GM19324 (cell line): ENCODE measurements at regions not wholly inside any gene's neighbourhood (a gene's known extent, or its start where the extent isn't known, plus 50 kb on each side); places are given as distances from the start of the nearest gene placed in this dataset.

ENCODE experiments used
- ATAC-seq: cut with Tn5 transposase; IDR thresholded peaks from one replicate; pipeline ENCODE4 v1.9.1; 2021; ENCODE audit warnings: mild to moderate bottlenecking, moderate library complexity; ENCODE audit not compliant: unreplicated experiment, low FRiP score

DNA sequence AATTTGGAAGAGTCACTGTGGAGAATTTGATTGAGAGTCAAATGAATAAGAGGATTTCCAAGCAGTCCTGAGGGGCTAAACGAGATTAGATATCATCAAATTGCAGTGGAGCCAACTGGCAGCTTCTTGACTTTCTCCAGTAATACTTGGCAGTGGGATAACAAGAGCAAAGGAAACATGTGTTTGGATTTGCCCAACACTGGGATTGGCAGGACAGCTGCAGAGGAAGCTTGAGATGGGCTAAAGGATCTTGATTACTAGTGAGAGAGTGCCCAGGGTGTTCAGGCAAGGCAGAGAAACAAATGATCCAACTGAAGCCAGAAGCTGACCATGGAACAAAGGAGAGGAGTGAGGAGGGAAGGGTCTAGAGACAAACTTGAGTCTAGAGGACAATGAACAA is 356.0 kb upstream of the ISL1 start:
- ATAC-seq: no peak

DNA sequence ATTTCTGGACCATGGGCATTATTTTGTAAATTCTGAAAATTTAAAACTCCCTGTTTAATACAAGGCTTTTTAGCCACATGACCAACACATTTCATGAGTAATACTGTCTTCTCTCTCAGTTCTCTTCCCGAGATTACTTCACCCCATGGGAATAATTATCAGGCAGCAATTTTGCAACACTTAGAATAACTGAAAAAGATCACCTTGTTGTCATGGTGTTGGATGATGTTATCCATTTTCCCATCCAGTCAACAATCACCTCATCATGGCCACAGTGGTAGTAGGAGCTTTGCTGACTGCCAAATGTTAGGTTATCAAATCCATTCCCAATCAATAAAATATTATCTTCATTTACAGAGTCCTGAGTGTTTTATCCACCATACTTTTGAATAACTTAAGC is 354.9 kb upstream of the ISL1 start:
- ATAC-seq: no peak

DNA sequence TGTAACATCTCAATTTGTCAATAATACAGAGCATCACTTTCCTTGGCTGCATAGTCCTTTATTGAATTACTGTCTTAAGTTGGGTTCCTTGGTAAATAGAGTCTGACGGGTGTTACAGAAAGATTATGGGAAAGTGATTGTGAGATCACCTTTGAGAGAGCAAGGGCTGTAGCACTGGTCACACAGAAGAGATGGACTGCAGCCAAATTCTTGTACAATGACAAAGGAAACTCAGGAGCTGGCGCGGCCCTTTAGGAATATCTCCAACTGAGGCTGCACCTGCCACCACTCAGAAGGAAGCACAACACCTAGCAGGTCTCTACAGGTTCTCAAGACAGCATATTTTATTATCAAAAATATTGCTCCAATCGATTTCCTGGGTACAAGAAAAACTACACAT is 350.0 kb upstream of the ISL1 start:
- ATAC-seq: no peak

DNA sequence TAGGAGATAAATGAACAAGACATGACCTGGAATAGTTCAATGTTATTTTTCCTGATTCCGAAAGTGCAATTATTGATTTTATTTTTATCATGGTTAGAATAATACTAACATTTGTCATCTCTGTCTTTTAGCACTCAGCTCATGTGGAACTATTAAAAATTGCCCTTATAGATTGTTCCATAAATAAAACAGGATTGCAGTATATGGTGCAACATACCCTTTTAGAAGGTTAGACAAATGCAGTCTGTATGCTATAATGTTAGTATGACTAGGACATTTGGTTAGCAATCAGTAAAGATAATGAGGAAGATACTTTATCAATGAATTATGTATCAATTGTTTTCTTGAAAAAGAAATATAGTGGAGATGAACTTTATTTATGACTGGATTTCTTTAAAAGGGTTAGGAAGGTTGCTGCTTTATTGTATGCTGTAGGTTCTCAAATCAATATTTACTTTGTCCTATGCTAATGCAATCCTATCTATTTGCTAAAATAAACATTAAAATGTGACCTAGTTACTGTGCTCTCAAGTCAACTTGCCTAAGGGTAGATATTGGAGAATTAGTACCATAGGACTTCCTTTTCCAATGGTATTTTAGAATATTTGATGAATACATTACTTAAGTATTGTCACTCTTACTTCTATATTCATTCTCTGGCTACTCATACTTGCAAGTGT is 348.9 kb upstream of the ISL1 start:
- ATAC-seq: no peak

DNA sequence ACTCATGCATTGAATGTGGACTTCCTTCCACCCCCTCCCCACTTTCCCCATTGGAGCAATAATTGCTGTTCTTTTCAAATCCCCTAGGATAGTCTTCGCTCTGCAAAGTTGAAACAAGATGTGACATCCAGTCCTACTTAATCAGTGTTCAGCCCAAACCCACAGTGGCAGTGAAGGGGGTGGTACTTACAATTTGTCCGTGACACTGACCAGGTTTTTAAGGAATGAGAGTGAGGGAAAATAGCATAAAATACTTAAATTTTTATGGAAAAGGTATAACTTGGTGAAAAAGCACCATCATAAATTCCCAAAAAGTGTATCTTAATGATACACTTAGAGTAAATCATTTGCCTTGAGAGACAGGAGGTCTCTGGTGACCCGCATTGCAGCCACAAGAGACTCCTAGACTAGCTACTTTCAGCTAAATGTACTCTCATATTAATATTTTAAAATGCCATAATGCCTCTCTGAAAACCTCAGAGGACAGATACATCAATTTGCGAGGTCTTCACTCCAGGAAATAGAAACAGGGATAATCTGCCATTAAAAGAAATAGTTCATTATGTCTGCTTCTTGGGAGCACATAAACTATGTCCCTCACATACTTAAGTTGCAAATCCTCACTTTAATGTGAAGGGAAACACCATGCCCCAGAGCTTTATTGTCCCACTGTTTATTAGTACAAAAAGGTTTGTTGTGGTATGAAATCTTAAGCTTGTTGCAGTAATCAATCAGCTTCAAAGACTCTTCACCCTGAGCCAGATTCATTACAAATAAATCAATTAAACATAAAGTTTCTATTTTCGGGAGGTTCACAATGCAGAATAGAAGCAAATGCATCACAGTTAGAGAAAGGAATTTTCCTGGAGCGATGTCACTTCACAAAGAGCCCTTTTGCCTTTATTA is 343.6 kb upstream of the ISL1 start:
- ATAC-seq: no peak

DNA sequence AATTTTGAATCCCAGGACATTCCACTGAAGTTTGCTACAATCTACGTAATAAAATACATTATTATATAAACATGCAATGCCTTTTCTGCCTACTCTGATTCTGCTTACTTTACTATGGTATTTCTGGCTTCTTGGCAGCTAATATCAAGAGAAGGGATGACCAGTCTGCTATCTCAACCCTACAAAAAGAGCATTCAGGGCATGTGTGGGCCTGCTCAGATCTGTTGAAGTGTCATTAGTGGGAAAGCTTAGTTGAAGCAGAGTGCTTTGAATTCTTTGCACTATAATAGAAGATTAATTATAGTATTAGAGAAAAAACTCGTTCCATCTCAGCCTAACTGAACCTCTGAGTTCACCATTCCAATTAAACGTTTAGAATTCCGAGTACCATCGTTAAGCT is 339.5 kb upstream of the ISL1 start:
- no peak for ATAC-seq

DNA sequence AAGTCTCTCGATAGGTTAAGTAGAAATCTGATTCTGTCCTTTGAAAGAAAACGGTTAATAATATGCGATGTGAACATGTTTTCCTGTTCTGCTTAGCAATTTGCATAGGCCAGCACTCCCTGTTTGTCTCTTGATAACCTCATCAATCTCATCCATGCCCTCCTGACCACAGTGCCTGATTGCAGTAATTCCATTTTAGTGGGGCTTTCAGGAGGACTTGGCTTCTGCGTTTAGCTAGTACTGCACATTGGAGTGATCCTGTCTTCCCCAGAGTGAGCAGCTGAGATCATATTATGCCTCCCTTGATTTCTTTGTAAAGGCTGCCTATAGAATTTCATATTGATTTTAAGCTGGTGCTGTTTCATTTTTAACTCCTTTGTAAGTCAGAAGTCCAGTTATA is 335.9 kb upstream of the ISL1 start:
- no peak for ATAC-seq

DNA sequence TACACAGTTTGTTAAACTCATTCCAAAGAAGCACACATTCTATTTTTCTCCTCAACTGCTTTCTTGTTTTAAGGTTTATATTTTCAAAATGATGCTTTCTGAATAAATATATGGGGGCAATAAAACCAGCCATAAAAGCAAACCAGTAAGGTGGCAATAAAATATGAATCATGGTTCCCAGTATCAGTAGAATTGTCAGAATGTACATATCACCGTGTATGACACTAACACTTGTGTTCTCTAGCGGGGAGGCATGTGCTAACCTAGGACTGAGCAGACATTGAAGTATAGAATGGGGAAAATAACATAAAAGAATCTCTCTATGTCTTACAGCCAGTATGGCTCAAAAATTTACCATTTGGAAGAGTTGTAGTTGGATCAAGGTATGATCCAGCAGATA is 329.9 kb upstream of the ISL1 start:
- no peak for ATAC-seq

DNA sequence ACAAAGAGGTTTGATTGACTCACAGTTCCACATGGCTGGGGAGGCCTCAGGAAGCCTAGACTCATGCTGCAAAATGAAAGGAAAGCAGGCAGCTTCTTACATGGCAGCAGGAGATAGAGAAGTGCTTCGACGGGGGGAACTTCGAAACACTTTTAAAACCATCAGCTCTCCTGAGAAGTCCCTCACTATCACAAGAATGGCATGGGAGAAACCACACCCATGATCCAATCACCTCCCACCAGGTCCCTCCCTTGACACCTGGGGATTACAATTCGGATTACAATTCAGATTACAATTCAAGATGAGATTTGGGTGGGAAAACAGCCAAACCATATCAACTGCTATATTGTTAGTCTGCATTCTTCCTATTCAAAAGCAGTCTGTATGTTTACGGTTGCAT is 322.3 kb upstream of the ISL1 start:
- ATAC-seq: no peak

DNA sequence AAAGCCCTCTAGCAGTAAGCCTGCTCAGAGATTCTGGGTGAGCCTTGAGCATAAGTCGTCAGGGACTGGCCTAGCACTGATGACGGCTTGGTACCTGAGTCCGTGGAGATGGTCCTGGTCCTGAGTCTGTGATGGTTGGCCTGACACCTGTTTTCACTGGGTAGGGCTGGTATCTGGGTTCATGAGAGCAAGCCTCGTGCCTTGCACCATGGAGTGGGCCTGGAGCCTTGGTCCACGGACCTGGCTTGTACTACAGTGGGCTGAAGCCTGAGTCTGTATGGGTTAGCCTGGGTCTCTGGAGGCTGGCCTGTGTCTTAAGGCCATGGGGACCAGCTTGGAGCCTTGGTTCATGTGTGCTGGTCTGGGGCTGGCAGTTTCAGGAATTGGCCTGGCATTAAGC is 310.3 kb upstream of the ISL1 start:
- no peak for ATAC-seq

DNA sequence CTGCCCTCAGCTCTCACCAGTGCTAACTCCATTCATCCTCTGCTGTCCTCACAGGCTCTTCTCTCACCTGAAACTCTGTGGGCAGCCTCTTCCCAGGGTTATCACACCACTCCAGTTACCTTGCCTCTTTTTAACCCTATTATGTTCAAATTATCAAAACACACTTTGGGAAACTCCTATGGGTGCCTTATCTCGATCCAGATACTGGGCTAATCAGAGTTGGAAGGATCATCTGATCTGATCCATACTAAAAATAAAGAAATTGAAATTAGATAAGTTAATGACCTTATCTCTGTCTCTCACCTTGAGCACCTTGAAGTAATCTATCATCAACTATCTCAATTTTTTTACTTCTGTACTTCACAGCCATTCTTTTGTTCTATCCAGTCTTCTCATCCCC is 300.5 kb upstream of the ISL1 start:
- no peak for ATAC-seq

DNA sequence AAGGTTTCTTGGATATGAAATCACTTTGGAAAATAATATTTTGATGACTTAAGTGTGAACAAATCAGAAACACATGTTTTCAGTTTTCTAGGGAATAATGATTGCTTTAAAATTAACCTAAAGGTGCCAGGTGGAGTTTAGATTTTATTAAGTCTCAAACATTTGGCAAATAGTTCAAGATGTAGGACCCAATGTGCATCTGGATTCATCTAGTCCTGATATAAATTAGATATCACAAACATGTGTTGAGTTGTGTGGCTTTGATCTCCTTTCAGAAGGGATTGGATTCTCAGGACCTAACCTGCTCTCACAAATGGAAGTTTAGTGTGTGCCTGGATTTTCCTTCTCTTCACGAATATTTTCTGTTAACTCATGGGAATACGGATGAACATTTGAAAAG is 291.4 kb upstream of the ISL1 start:
- ATAC-seq: no peak

DNA sequence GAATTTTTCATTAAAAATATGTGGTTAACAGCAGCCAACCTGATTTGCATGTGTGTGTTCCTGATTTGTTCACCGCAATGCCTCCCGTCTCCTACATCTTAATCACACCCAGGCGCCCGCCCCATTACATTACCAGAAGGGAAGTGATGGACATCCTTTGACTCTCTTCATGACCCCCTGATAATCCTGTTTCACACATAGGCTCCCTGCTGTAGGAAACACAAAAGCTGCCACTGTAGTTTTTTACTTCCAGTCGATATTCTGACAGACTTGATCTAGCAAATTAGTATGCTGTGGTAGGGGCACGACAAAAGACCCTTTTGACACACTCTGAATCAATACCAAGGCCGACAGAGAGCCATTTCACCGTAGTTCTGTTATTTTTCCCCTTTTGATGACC is 287.8 kb upstream of the ISL1 start:
- no peak for ATAC-seq

DNA sequence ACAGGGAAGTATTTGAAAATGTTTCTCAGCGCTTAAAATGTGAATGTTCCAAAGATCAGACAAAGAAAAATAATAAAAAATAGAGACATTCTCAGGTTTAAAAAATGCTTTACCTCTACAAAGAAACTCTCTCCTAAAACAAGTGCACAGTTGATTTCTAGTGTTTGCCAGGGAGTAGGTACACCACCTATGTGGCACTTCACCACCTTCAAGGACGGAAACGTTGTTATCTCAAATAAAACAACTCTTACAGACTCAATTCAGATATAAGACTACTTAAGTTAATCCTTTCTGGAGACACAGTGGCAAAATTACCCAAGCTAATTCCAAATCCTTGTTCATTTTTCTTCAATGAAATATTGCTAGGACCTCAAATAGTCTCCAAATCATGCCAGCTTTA is 286.4 kb upstream of the ISL1 start:
- ATAC-seq: no peak

DNA sequence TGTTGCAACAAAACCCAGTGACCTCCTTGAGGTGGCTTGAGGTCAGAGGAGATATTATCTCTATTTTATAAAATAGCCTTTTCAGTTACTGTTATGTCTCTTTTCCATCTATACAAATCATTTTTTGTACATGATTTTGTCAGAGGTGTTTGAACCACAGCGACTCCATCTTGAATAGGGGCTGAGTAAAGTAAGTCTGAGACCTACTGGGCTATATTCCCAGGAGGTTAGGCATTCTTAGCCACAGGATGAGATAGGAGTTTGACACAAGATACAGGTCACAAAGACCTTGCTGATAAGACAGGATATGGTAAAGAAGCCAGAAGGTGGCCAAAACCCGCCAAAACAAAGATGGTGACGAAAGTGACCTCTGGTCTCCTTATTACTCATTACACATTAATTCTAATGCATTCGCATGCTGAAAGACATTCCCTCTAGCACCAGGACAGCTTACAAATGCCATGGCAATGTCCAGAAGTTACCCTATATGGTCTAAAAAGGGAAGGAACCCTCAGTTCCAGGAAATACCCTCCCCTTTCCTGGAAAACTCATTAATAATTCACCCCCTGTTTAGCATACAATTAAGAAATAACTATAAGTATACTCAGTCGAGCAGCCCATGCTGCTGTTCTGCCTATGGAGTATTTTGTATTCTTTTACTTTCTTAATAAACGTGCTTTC is 283.9 kb upstream of the ISL1 start:
- ATAC-seq: no peak

DNA sequence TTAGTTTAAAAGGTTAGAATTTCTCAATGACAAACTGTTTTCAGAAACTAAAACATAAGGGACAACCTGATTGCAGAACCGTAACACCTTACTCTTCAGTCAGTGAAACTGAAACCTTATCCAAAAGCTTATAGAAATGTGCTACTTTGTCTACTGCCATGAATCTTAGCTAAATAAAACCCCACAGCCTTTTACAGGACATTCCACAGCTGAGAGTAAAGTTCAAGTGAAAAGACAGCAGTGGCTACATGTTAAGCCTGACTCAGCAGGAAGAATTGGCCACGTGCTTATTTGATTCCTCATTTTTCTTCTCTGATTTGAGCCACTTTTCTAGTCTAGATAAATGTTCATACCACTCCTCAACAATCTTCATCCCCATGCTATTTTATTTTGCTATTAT is 278.7 kb upstream of the ISL1 start:
- ATAC-seq: no peak

DNA sequence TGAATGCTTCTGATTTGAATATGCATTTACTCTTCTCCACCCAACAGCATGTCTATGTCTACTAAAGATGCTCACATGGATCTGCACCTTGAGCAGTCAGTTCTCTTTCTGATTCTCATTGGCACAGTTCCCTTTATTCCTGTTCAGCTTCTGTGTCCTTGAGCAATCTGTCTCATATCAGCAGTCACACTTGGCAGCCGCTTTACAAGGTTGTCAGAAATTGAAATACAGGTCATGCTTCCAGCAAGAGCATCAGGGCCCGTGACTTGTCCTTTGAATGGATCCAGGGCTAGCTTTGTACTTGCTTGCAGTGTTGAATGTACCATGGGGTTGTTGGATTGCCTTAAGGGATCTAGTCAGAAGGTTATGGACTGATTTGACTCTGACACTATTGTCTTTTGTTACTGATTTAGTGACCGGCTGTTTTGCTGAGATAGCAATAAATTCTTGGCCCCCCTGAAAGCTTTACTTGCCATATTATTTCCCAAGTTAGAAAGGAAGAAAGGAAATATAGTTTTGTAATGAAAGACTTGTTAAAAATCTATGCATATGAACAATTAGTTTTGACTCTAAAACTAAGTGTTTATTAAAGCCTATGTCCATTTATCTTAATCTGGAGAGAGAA is 273.4 kb upstream of the ISL1 start:
- no peak for ATAC-seq

DNA sequence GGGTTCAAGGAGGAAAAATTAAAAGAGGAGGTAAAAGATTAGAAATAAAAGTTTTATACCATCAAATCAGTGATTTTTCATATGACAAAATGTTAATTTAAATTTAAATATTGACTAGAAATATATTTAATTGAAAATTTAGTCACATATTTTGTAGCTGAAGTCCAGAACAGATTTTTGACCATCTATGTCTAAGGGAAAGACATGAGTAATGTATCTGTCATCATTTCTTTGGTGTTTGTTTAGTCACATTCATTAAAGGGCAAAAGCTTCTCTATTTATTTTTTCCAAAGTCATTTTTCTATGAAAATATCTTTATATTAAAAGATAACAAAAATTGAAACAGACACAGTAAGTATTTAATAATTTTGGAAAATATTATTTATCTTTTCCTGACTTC is 252.0 kb upstream of the ISL1 start:
- no peak for ATAC-seq

DNA sequence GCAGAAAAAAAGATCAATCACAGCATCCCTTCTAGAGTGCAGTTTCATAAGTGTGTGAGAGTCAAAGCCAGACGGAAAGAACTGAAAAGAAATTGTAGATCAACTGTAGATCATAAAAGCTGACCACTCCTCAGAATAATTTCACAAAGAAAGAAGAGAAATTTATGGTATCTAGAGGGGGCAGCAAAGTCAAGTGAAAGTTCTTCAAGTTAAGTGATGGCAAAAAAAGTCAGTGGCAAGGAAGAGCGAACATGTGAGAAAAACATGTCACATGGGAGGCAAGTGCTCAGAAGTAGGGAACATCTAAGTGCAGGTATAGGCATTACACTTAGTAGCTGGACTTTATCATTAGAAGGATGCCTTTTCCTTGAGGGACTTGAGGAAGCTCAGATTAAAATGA is 245.1 kb upstream of the ISL1 start:
- no peak for ATAC-seq

DNA sequence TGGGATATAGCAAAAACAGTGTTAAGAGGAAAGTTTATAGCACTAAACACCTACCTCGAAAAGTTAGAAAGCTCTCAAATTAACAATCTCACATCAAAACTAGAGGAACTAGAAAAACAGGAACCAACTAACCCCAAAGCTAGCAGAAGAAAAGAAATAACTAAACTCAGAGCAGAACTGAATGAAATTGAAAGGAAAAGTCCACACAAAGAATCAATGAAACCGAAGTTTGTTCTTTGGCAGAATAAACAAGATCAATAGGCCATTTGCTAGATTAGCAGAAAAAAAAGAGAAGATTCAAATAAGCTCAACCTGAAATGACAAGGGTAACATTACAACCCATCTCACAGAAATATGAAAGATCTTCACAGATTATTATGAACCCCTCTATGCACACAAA is 234.8 kb upstream of the ISL1 start:
- no peak for ATAC-seq

DNA sequence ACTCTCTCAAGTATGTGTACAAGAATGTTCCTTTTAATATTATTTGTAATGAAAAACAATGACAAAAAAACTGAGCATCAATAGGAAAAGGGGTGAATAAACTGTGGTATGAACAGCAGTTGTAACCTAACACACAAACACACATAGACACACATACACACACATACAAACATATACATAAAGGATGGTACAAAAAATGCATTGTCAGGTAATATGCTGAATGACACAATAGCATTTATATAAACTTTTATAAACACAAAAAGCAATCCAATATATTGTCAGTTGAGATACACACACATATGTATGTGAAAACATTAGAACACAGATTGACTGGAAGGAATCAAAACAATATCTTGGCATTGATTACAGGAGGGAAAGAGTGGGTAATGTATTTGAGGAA is 227.0 kb upstream of the ISL1 start:
- ATAC-seq: no peak
